ENCODE measurements at regions not wholly inside any gene's neighbourhood (a gene's known extent, or its start where the extent isn't known, plus 50 kb on each side); places are given as distances from the start of the nearest gene placed in this dataset.

GRCh38 chr6:14746139-14746837, 499.6 kb upstream of the JARID2 start:
- no peak for DNase-seq (ENCODE audit: low read depth, low spot score)
- no peak overlapping the region for H3K4me3 ChIP-seq (ENCODE audit: low read length)

GRCh38 chr6:14747881-14748520, 497.9 kb upstream of the JARID2 start:
- no peak for DNase-seq (ENCODE audit: low read depth, low spot score)

GRCh38 chr6:14748679-14749078, 497.2 kb upstream of the JARID2 start:
- H3K4me3 ChIP-seq (ENCODE audit: low read length), result no peak overlapping the region
- no peak for DNase-seq (ENCODE audit: low read depth, low spot score)

More at GRCh38 chr6:14747881-14748520, 497.9 kb upstream of the JARID2 start:
- no peak overlapping the region for H3K4me3 ChIP-seq (ENCODE audit: low read length)

GRCh38 chr6:14750059-14750661, 495.7 kb upstream of the JARID2 start:
- no peak overlapping the region for H3K4me3 ChIP-seq (ENCODE audit: low read length)
- DNase-seq (ENCODE audit: low read depth, low spot score), result no peak

- H3K4me3 ChIP-seq (ENCODE audit: low read length), result no peak overlapping the region
- DNase-seq (ENCODE audit: low read depth, low spot score), result no peak
Observed at GRCh38 chr6:14751645-14752175, 494.2 kb upstream of the JARID2 start.

GRCh38 chr6:14754751-14755513, 490.9 kb upstream of the JARID2 start:
- no peak for DNase-seq (ENCODE audit: low read depth, low spot score)
- H3K4me3 ChIP-seq (ENCODE audit: low read length), result no peak overlapping the region

GRCh38 chr6:14756340-14756739, 489.5 kb upstream of the JARID2 start:
- H3K4me3 ChIP-seq (ENCODE audit: low read length), result no peak overlapping the region
- DNase-seq (ENCODE audit: low read depth, low spot score), result no peak

- no peak overlapping the region for H3K4me3 ChIP-seq (ENCODE audit: low read length)
- no peak for DNase-seq (ENCODE audit: low read depth, low spot score)
Observed at GRCh38 chr6:14757014-14757413, 488.9 kb upstream of the JARID2 start.

GRCh38 chr6:14757418-14757817, 488.5 kb upstream of the JARID2 start:
- DNase-seq (ENCODE audit: low read depth, low spot score), result no peak
- no peak overlapping the region for H3K4me3 ChIP-seq (ENCODE audit: low read length)

- H3K4me3 ChIP-seq (ENCODE audit: low read length), result no peak overlapping the region
- no peak for DNase-seq (ENCODE audit: low read depth, low spot score)
Observed at GRCh38 chr6:14758421-14759081, 487.3 kb upstream of the JARID2 start.

GRCh38 chr6:14759976-14760672, 485.7 kb upstream of the JARID2 start:
- no peak overlapping the region for H3K4me3 ChIP-seq (ENCODE audit: low read length)
- no peak for DNase-seq (ENCODE audit: low read depth, low spot score)

GRCh38 chr6:14762077-14762476, 483.8 kb upstream of the JARID2 start:
- H3K4me3 ChIP-seq (ENCODE audit: low read length), result no peak overlapping the region
- DNase-seq (ENCODE audit: low read depth, low spot score), result no peak

GRCh38 chr6:14763139-14763538, 482.7 kb upstream of the JARID2 start:
- no peak overlapping the region for H3K4me3 ChIP-seq (ENCODE audit: low read length)
- DNase-seq (ENCODE audit: low read depth, low spot score), result no peak

- DNase-seq (ENCODE audit: low read depth, low spot score), result no peak
- no peak overlapping the region for H3K4me3 ChIP-seq (ENCODE audit: low read length)
Observed at GRCh38 chr6:14763616-14764015, 482.3 kb upstream of the JARID2 start.

GRCh38 chr6:14765106-14765505, 480.8 kb upstream of the JARID2 start:
- no peak for DNase-seq (ENCODE audit: low read depth, low spot score)
- no peak overlapping the region for H3K4me3 ChIP-seq (ENCODE audit: low read length)

GRCh38 chr6:14765721-14766390, 480.0 kb upstream of the JARID2 start:
- no peak for DNase-seq (ENCODE audit: low read depth, low spot score)
- no peak overlapping the region for H3K4me3 ChIP-seq (ENCODE audit: low read length)

- no peak for DNase-seq (ENCODE audit: low read depth, low spot score)
- no peak overlapping the region for H3K4me3 ChIP-seq (ENCODE audit: low read length)
Observed at GRCh38 chr6:14766391-14766994, 479.4 kb upstream of the JARID2 start.

- H3K4me3 ChIP-seq (ENCODE audit: low read length), result no peak overlapping the region
- DNase-seq (ENCODE audit: low read depth, low spot score), result no peak
Observed at GRCh38 chr6:14767226-14767625, 478.6 kb upstream of the JARID2 start.
